ENCODE measurements at regions not wholly inside any gene's neighbourhood (a gene's known extent, or its start where the extent isn't known, plus 50 kb on each side); places are given as distances from the start of the nearest gene placed in this dataset.

GRCh38 chr12:105479710-105480109 is 149.2 kb downstream of the C12orf75 start:
- DNase-seq (ENCODE audit: unreplicated experiment), result no peak
- Mint-ChIP-seq H3K36me3 (ENCODE audit: insufficient read depth, unreplicated experiment) (peaks cover under 1% of the 10 kb centered on the region), H3K4me1 (ENCODE audit: insufficient read depth, unreplicated experiment) (peaks cover 25% of the 10 kb centered on the region), H3K27ac (ENCODE audit: low read depth, unreplicated experiment) (no peak overlapping the region), H3K27me3 (ENCODE audit: insufficient read depth, unreplicated experiment) (no peaks in the 10 kb centered on the region), H3K4me3 (ENCODE audit: unreplicated experiment) (no peak overlapping the region), H3K9me3 (ENCODE audit: unreplicated experiment) (peaks cover 6% of the 10 kb centered on the region)
- CTCF ChIA-PET, result interaction anchor here (1.1 kb wide), 1 partner anchor 59 kb away, joined by 4 read pairs; no protein-coding TSS in a partner anchor
- intact Hi-C loops (cut with micrococcal nuclease), result no loop called here
- no TSS peak for BruUV-seq (replicated peaks)
- no peak for TF ChIP-seq CTCF (IDR thresholded peaks at IDR 0.05; ENCODE audit: unreplicated experiment)
- POLR2A ChIA-PET, result interaction anchor here (0.7 kb wide), 1 partner anchor 20 kb away, joined by 3 read pairs; no protein-coding TSS in a partner anchor

- BruUV-seq (replicated peaks), result no TSS peak
- Mint-ChIP-seq H3K4me1 (ENCODE audit: insufficient read depth, unreplicated experiment) (peaks cover 27% of the 10 kb centered on the region), H3K4me3 (ENCODE audit: unreplicated experiment) (no peak overlapping the region), H3K36me3 (ENCODE audit: insufficient read depth, unreplicated experiment) (peaks cover 4% of the 10 kb centered on the region), H3K27me3 (ENCODE audit: insufficient read depth, unreplicated experiment) (no peaks in the 10 kb centered on the region), H3K27ac (ENCODE audit: low read depth, unreplicated experiment) (no peak overlapping the region), H3K9me3 (ENCODE audit: unreplicated experiment) (peaks cover 6% of the 10 kb centered on the region)
- ChIA-PET POLR2A (interaction anchor here (0.7 kb wide), 1 partner anchor 19 kb away, joined by 3 read pairs; no protein-coding TSS in a partner anchor), CTCF (interaction anchor here (0.7 to 1.1 kb wide), 3 partner anchors 35 to 86 kb away, joined by 3 to 4 read pairs (median 3); no protein-coding TSS in a partner anchor)
- no peak for DNase-seq (ENCODE audit: unreplicated experiment)
- no peak for TF ChIP-seq CTCF (IDR thresholded peaks at IDR 0.05; ENCODE audit: unreplicated experiment)
- intact Hi-C loops (cut with micrococcal nuclease), result no loop called here
These were observed 149.7 kb downstream of the C12orf75 start for GRCh38 chr12:105480162-105480561.

GRCh38 chr12:105481392-105482300 is 151.2 kb downstream of the C12orf75 start:
- H3K4me1 Mint-ChIP-seq (ENCODE audit: insufficient read depth, unreplicated experiment), result peaks cover 35% of the 10 kb centered on the region
- H3K27ac Mint-ChIP-seq (ENCODE audit: low read depth, unreplicated experiment), result no peak overlapping the region
- POLR2A ChIA-PET, result no interaction called here
- TF ChIP-seq CTCF (IDR thresholded peaks at IDR 0.05; ENCODE audit: unreplicated experiment), result no peak
- H3K27me3 Mint-ChIP-seq (ENCODE audit: insufficient read depth, unreplicated experiment), result no peaks in the 10 kb centered on the region
- intact Hi-C loops (cut with micrococcal nuclease), result no loop called here
- CTCF ChIA-PET, result no interaction called here
- peaks cover 4% of the 10 kb centered on the region for H3K36me3 Mint-ChIP-seq (ENCODE audit: insufficient read depth, unreplicated experiment)
- BruUV-seq (replicated peaks), result no TSS peak
- H3K9me3 Mint-ChIP-seq (ENCODE audit: unreplicated experiment), result no peaks in the 10 kb centered on the region
- no peak for DNase-seq (ENCODE audit: unreplicated experiment)
- no peak overlapping the region for H3K4me3 Mint-ChIP-seq (ENCODE audit: unreplicated experiment)

GRCh38 chr12:105482951-105483350 is 152.5 kb downstream of the C12orf75 start:
- no TSS peak for BruUV-seq (replicated peaks)
- no peak overlapping the region for H3K4me3 Mint-ChIP-seq (ENCODE audit: unreplicated experiment)
- ChIA-PET POLR2A (interaction anchor here (1.5 kb wide), 1 partner anchor 107 kb away, joined by 6 read pairs; no protein-coding TSS in a partner anchor), CTCF (interaction anchor here (0.6 to 1.5 kb wide), 3 partner anchors 9 to 653 kb away, joined by 3 to 6 read pairs (median 3); no protein-coding TSS in a partner anchor)
- H3K36me3 Mint-ChIP-seq (ENCODE audit: insufficient read depth, unreplicated experiment), result peaks cover 4% of the 10 kb centered on the region
- H3K27me3 Mint-ChIP-seq (ENCODE audit: insufficient read depth, unreplicated experiment), result no peaks in the 10 kb centered on the region
- H3K27ac Mint-ChIP-seq (ENCODE audit: low read depth, unreplicated experiment), result peak overlapping the region; percentile 35
- H3K9me3 Mint-ChIP-seq (ENCODE audit: unreplicated experiment), result no peaks in the 10 kb centered on the region
- TF ChIP-seq CTCF (IDR thresholded peaks at IDR 0.05; ENCODE audit: unreplicated experiment), result no peak
- DNase-seq (ENCODE audit: unreplicated experiment), result no peak
- peaks cover 35% of the 10 kb centered on the region for H3K4me1 Mint-ChIP-seq (ENCODE audit: insufficient read depth, unreplicated experiment)
- intact Hi-C loops (cut with micrococcal nuclease), result no loop called here

Measured in MCF 10A (cell line).